CD4-positive, alpha-beta T cell treated with Interleukin-6 at 100 ng/mL for 8 hours (primary cell): ENCODE measurements at regions not wholly inside any gene's neighbourhood (a gene's known extent, or its start where the extent isn't known, plus 50 kb on each side); places are given as distances from the start of the nearest gene placed in this dataset.
"Not testable (repeated sequence)": the region's sequence is repeated elsewhere in the genome, so short reads cannot be mapped to it uniquely, and the experiment has no call there.

Source experiments
- DNase-seq: peaks from one replicate; pipeline ENCODE4 v3.0.0-alpha.2; 2020; ENCODE audit warnings: mixed read lengths, low spot score

- DNase-seq = no peak
These were observed 1331.1 kb downstream of the ADGRL3 start for GRCh38 chr4:62531264-62531663.

GRCh38 chr4:62528874-62529273 is 1328.7 kb downstream of the ADGRL3 start:
- no peak for DNase-seq

- no peak for DNase-seq
These were observed 1326.5 kb downstream of the ADGRL3 start for GRCh38 chr4:62526671-62527070.

GRCh38 chr4:62523256-62523655 is 1323.1 kb downstream of the ADGRL3 start:
- DNase-seq = no peak

- no peak for DNase-seq
These were observed 1322.1 kb downstream of the ADGRL3 start for GRCh38 chr4:62522273-62522672.

- DNase-seq = no peak
These were observed 1317.6 kb downstream of the ADGRL3 start for GRCh38 chr4:62517716-62518115.

- DNase-seq = no peak
These were observed 1313.2 kb downstream of the ADGRL3 start for GRCh38 chr4:62513306-62513705.

- DNase-seq = no peak
These were observed 1312.1 kb downstream of the ADGRL3 start for GRCh38 chr4:62512271-62512670.

GRCh38 chr4:62510228-62510627 is 1310.1 kb downstream of the ADGRL3 start:
- no peak for DNase-seq

GRCh38 chr4:62500296-62500695 is 1300.2 kb downstream of the ADGRL3 start:
- no peak for DNase-seq

GRCh38 chr4:62495032-62495431 is 1294.9 kb downstream of the ADGRL3 start:
- DNase-seq = no peak

GRCh38 chr4:62491756-62492155 is 1291.6 kb downstream of the ADGRL3 start:
- DNase-seq = not testable (repeated sequence)

GRCh38 chr4:62490635-62491034 is 1290.5 kb downstream of the ADGRL3 start:
- no peak for DNase-seq

GRCh38 chr4:62487016-62487415 is 1286.9 kb downstream of the ADGRL3 start:
- no peak for DNase-seq

- DNase-seq = no peak
These were observed 1284.2 kb downstream of the ADGRL3 start for GRCh38 chr4:62484357-62484756.

GRCh38 chr4:62482355-62482754 is 1282.2 kb downstream of the ADGRL3 start:
- no peak for DNase-seq

GRCh38 chr4:62475596-62475995 is 1275.5 kb downstream of the ADGRL3 start:
- DNase-seq = no peak

GRCh38 chr4:62474802-62475201 is 1274.7 kb downstream of the ADGRL3 start:
- no peak for DNase-seq

GRCh38 chr4:62471021-62471420 is 1270.9 kb downstream of the ADGRL3 start:
- no peak for DNase-seq

- DNase-seq = no peak
These were observed 1270.4 kb downstream of the ADGRL3 start for GRCh38 chr4:62470421-62470983.

- DNase-seq = no peak
These were observed 1269.9 kb downstream of the ADGRL3 start for GRCh38 chr4:62470020-62470419.

GRCh38 chr4:62461961-62462360 is 1261.8 kb downstream of the ADGRL3 start:
- DNase-seq = no peak

GRCh38 chr4:62460329-62460728 is 1260.2 kb downstream of the ADGRL3 start:
- DNase-seq = no peak

GRCh38 chr4:62457356-62457755 is 1257.2 kb downstream of the ADGRL3 start:
- no peak for DNase-seq

- DNase-seq = no peak
These were observed 1255.7 kb downstream of the ADGRL3 start for GRCh38 chr4:62455871-62456270.
